DMS79 (cell line): ENCODE measurements at regions not wholly inside any gene's neighbourhood (a gene's known extent, or its start where the extent isn't known, plus 50 kb on each side); places are given as distances from the start of the nearest gene placed in this dataset.
"Not testable (repeated sequence)": the region's sequence is repeated elsewhere in the genome, so short reads cannot be mapped to it uniquely, and the experiment has no call there.

Source experiments
- DNase-seq: peaks from one replicate; lab custom pipeline; 2025; lab: John Stamatoyannopoulos, UW

- DNase-seq, result no peak
These were observed 81.4 kb downstream of the ACAA2 start for GRCh38 chr18:49731860-49732311.

GRCh38 chr18:49731421-49731841, 81.9 kb downstream of the ACAA2 start:
- DNase-seq, result no peak

GRCh38 chr18:49730951-49731391, 82.4 kb downstream of the ACAA2 start:
- no peak for DNase-seq

GRCh38 chr18:49728542-49728941, 84.8 kb downstream of the ACAA2 start:
- no peak for DNase-seq

- no peak for DNase-seq
These were observed 85.5 kb downstream of the ACAA2 start for GRCh38 chr18:49727816-49728215.

- DNase-seq, result no peak
These were observed 86.7 kb downstream of the ACAA2 start for GRCh38 chr18:49726675-49726963.

- no peak for DNase-seq
These were observed 87.3 kb downstream of the ACAA2 start for GRCh38 chr18:49725809-49726674.

- no peak for DNase-seq
These were observed 89.6 kb downstream of the ACAA2 start for GRCh38 chr18:49723648-49724180.

- DNase-seq, result no peak
These were observed 90.9 kb downstream of the ACAA2 start for GRCh38 chr18:49722477-49722876.

- no peak for DNase-seq
These were observed 91.4 kb downstream of the ACAA2 start for GRCh38 chr18:49721981-49722380.

GRCh38 chr18:49720944-49721343, 92.4 kb downstream of the ACAA2 start:
- not testable (repeated sequence) for DNase-seq

GRCh38 chr18:49717617-49718016, 95.7 kb downstream of the ACAA2 start:
- DNase-seq, result no peak

GRCh38 chr18:49716035-49716434, 97.3 kb downstream of the ACAA2 start:
- no peak for DNase-seq

- no peak for DNase-seq
These were observed 104.0 kb downstream of the ACAA2 start for GRCh38 chr18:49709347-49709690.

GRCh38 chr18:49708662-49709346, 104.5 kb downstream of the ACAA2 start:
- DNase-seq, result no peak

- no peak for DNase-seq
These were observed 105.7 kb downstream of the ACAA2 start for GRCh38 chr18:49707599-49707998.

GRCh38 chr18:49704334-49704733, 109.0 kb downstream of the ACAA2 start:
- DNase-seq, result peak; percentile 76

- no peak for DNase-seq
These were observed 112.1 kb downstream of the ACAA2 start for GRCh38 chr18:49701190-49701589.

- no peak for DNase-seq
These were observed 114.0 kb downstream of the ACAA2 start for GRCh38 chr18:49699303-49699702.

GRCh38 chr18:49698525-49699025, 114.8 kb downstream of the ACAA2 start:
- no peak for DNase-seq

GRCh38 chr18:49697757-49698524, 115.4 kb downstream of the ACAA2 start:
- no peak for DNase-seq

- no peak for DNase-seq
These were observed 116.3 kb downstream of the ACAA2 start for GRCh38 chr18:49697049-49697448.
